ENCODE measurements at regions not wholly inside any gene's neighbourhood (a gene's known extent, or its start where the extent isn't known, plus 50 kb on each side); places are given as distances from the start of the nearest gene placed in this dataset.
"Not testable (repeated sequence)": the region's sequence is repeated elsewhere in the genome, so short reads cannot be mapped to it uniquely, and the experiment has no call there.

GRCh38 chr6:170221052-170221752, 69.7 kb downstream of the DLL1 start:
- Histone ChIP-seq H3K79me2 (ENCODE audit: insufficient read depth, low read length) (no peaks in the 10 kb centered on the region), H3K9me3 (ENCODE audit: low read depth, low read length) (no peaks in the 10 kb centered on the region), H3K27me3 (ENCODE audit: insufficient read depth, low read length) (no peaks in the 10 kb centered on the region), H3K36me3 (ENCODE audit: insufficient read depth, low read length) (no peaks in the 10 kb centered on the region), H3K4me2 (ENCODE audit: insufficient read depth, low read length) (no peak overlapping the region), H2AFZ (ENCODE audit: low read length) (no peak overlapping the region), H3K4me3 (ENCODE audit: insufficient read depth, low read length) (no peak overlapping the region), H3K27ac (ENCODE audit: low read depth, low read length) (no peak overlapping the region), H4K20me1 (ENCODE audit: insufficient read depth, low read length) (no peaks in the 10 kb centered on the region), H3K4me1 (ENCODE audit: insufficient read depth, low read length) (no peaks in the 10 kb centered on the region)
- TF ChIP-seq CTCF (IDR thresholded peaks at IDR 0.05; ENCODE audit: extremely low read depth, low read depth, low read length), result no peak
- peak; percentile 61 for DNase-seq (ENCODE audit: insufficient read length, low spot score, missing footprints)

- not testable (repeated sequence) for H3K27me3 ChIP-seq (ENCODE audit: insufficient read depth, low read length); H2AFZ ChIP-seq (ENCODE audit: low read length); H4K20me1 ChIP-seq (ENCODE audit: insufficient read depth, low read length); H3K79me2 ChIP-seq (ENCODE audit: insufficient read depth, low read length); H3K4me1 ChIP-seq (ENCODE audit: insufficient read depth, low read length); H3K4me2 ChIP-seq (ENCODE audit: insufficient read depth, low read length); H3K4me3 ChIP-seq (ENCODE audit: insufficient read depth, low read length); H3K9me3 ChIP-seq (ENCODE audit: low read depth, low read length); DNase-seq (ENCODE audit: insufficient read length, low spot score, missing footprints); H3K36me3 ChIP-seq (ENCODE audit: insufficient read depth, low read length); H3K27ac ChIP-seq (ENCODE audit: low read depth, low read length)
Observed at GRCh38 chr6:170213637-170214018, 77.2 kb downstream of the DLL1 start.

DNA sequence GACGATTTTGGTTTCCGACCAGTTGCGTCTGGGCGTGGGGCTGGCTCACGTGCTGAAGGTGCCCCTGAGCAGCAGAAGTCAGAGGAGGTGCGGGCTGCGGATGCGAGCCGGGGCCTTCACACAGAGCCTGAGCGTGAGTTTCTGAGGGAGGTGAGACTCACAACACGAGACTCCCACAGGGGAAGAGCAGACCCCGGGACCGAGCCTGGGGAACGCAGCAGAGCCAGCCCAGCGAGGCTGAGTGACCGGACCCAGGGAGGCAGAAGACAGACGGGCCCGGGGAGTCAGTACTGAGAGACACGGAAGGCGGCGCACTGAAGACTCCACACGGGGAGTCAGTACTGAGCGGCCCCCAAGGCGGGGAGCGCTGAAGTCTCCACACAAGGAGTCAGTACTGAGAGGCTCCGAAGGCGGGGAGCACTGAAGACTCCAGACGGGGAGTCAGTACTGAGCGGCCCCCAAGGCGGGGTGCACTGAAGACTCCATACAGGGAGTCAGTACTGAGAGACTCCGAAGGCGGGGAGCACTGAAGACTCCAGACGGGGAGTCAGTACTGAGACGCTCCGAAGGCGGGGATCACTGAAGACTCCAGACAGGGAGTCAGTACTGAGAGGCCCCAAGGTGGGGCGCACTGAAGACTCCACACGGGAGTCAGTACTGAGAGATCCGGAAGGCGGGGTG, 77.8 kb downstream of the DLL1 start:
- Histone ChIP-seq H3K27ac (ENCODE audit: low read depth, low read length) (no peak overlapping the region), H3K4me3 (ENCODE audit: insufficient read depth, low read length) (no peak overlapping the region), H3K4me1 (ENCODE audit: insufficient read depth, low read length) (no peaks in the 10 kb centered on the region), H3K9me3 (ENCODE audit: low read depth, low read length) (no peaks in the 10 kb centered on the region), H2AFZ (ENCODE audit: low read length) (no peak overlapping the region), H3K36me3 (ENCODE audit: insufficient read depth, low read length) (no peaks in the 10 kb centered on the region), H3K27me3 (ENCODE audit: insufficient read depth, low read length) (no peaks in the 10 kb centered on the region), H4K20me1 (ENCODE audit: insufficient read depth, low read length) (no peaks in the 10 kb centered on the region), H3K79me2 (ENCODE audit: insufficient read depth, low read length) (no peaks in the 10 kb centered on the region), H3K4me2 (ENCODE audit: insufficient read depth, low read length) (no peak overlapping the region)
- DNase-seq (ENCODE audit: insufficient read length, low spot score, missing footprints), result no peak
- no peak for TF ChIP-seq CTCF (IDR thresholded peaks at IDR 0.05; ENCODE audit: extremely low read depth, low read depth, low read length)

GRCh38 chr6:170212051-170212756, 78.7 kb downstream of the DLL1 start:
- no peak overlapping the region for H3K27ac ChIP-seq (ENCODE audit: low read depth, low read length)
- no peaks in the 10 kb centered on the region for H3K4me1 ChIP-seq (ENCODE audit: insufficient read depth, low read length)
- no peaks in the 10 kb centered on the region for H3K79me2 ChIP-seq (ENCODE audit: insufficient read depth, low read length)
- no peaks in the 10 kb centered on the region for H3K27me3 ChIP-seq (ENCODE audit: insufficient read depth, low read length)
- no peak overlapping the region for H2AFZ ChIP-seq (ENCODE audit: low read length)
- DNase-seq (ENCODE audit: insufficient read length, low spot score, missing footprints), result peak; percentile 66
- H3K4me3 ChIP-seq (ENCODE audit: insufficient read depth, low read length), result no peak overlapping the region
- no peaks in the 10 kb centered on the region for H4K20me1 ChIP-seq (ENCODE audit: insufficient read depth, low read length)
- no peaks in the 10 kb centered on the region for H3K36me3 ChIP-seq (ENCODE audit: insufficient read depth, low read length)
- H3K4me2 ChIP-seq (ENCODE audit: insufficient read depth, low read length), result no peak overlapping the region
- H3K9me3 ChIP-seq (ENCODE audit: low read depth, low read length), result no peaks in the 10 kb centered on the region
- TF ChIP-seq CTCF (IDR thresholded peaks at IDR 0.05; ENCODE audit: extremely low read depth, low read depth, low read length), result no peak

Data from osteoblast (primary cell).